ENCODE measurements at regions not wholly inside any gene's neighbourhood (a gene's known extent, or its start where the extent isn't known, plus 50 kb on each side); places are given as distances from the start of the nearest gene placed in this dataset.

GRCh38 chr5:153233933-153234332 lies 256.5 kb upstream of the GRIA1 start:
- TF ChIP-seq, protein P1, sequence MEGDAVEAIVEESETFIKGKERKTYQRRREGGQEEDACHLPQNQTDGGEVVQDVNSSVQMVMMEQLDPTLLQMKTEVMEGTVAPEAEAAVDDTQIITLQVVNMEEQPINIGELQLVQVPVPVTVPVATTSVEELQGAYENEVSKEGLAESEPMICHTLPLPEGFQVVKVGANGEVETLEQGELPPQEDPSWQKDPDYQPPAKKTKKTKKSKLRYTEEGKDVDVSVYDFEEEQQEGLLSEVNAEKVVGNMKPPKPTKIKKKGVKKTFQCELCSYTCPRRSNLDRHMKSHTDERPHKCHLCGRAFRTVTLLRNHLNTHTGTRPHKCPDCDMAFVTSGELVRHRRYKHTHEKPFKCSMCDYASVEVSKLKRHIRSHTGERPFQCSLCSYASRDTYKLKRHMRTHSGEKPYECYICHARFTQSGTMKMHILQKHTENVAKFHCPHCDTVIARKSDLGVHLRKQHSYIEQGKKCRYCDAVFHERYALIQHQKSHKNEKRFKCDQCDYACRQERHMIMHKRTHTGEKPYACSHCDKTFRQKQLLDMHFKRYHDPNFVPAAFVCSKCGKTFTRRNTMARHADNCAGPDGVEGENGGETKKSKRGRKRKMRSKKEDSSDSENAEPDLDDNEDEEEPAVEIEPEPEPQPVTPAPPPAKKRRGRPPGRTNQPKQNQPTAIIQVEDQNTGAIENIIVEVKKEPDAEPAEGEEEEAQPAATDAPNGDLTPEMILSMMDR (IDR thresholded peaks at IDR 0.05): no peak
- TF ChIP-seq POLR2A (IDR thresholded peaks at IDR 0.05): no peak
- TF ChIP-seq POLR2AphosphoS5 (IDR thresholded peaks at IDR 0.05): no peak
